GM10248 (cell line): ENCODE measurements at regions not wholly inside any gene's neighbourhood (a gene's known extent, or its start where the extent isn't known, plus 50 kb on each side); places are given as distances from the start of the nearest gene placed in this dataset.

ENCODE experiments used
- CTCF ChIA-PET: fragments of 300-600 bp; sonication (Branson Sonifier 250); formaldehyde crosslinking; extraction: SDS; loops from one replicate; lab custom pipeline; 2021; ENCODE audit warnings: antibody characterized with exemption; lab: Yijun Ruan, JAX
- POLR2A ChIA-PET: fragments of 350-650 bp; sonication (Branson Sonifier 250); formaldehyde crosslinking; extraction: SDS; loops from one replicate; lab custom pipeline; 2020; ENCODE audit warnings: antibody characterized with exemption; lab: Yijun Ruan, JAX
- DNase-seq: peaks from one replicate; pipeline ENCODE4 v3.0.0; 2012; ENCODE audit errors: extremely low spot score
- CTCF ChIP-seq: IDR thresholded peaks from 2 replicates; pipeline ENCODE4 v1.5.1; 2012; ENCODE audit warnings: mild to moderate bottlenecking, low read depth; ENCODE audit errors: extremely low read depth, missing control alignments, control extremely low read depth

GRCh38 chr19:56956503-56957226 is 116.1 kb upstream of the PEG3 start:
- ChIA-PET POLR2A (no interaction called here), CTCF (no interaction called here)
- TF ChIP-seq CTCF, result no peak
- no peak for DNase-seq

- no peak for DNase-seq
These were observed 118.7 kb upstream of the PEG3 start for GRCh38 chr19:56959205-56959604.

GRCh38 chr19:56960959-56961543 is 120.5 kb upstream of the PEG3 start:
- no peak for TF ChIP-seq CTCF
- POLR2A ChIA-PET, result no interaction called here
- no peak for DNase-seq
- CTCF ChIA-PET, result no interaction called here

More at GRCh38 chr19:56959205-56959604, 118.7 kb upstream of the PEG3 start:
- ChIA-PET CTCF (no interaction called here), POLR2A (no interaction called here)
- no peak for TF ChIP-seq CTCF

- POLR2A ChIA-PET, result no interaction called here
- DNase-seq, result no peak
- TF ChIP-seq CTCF, result no peak
- CTCF ChIA-PET, result no interaction called here
These were observed 123.9 kb upstream of the PEG3 start for GRCh38 chr19:56964410-56964920.

- no peak for TF ChIP-seq CTCF
- POLR2A ChIA-PET, result no interaction called here
- no peak for DNase-seq
- CTCF ChIA-PET, result no interaction called here
These were observed 125.7 kb upstream of the PEG3 start for GRCh38 chr19:56966225-56966696.

GRCh38 chr19:56966697-56967299 is 126.3 kb upstream of the PEG3 start:
- CTCF ChIA-PET, result no interaction called here
- no peak for TF ChIP-seq CTCF
- no peak for DNase-seq
- POLR2A ChIA-PET, result no interaction called here
